ENCODE measurements at regions not wholly inside any gene's neighbourhood (a gene's known extent, or its start where the extent isn't known, plus 50 kb on each side); places are given as distances from the start of the nearest gene placed in this dataset.

DNA sequence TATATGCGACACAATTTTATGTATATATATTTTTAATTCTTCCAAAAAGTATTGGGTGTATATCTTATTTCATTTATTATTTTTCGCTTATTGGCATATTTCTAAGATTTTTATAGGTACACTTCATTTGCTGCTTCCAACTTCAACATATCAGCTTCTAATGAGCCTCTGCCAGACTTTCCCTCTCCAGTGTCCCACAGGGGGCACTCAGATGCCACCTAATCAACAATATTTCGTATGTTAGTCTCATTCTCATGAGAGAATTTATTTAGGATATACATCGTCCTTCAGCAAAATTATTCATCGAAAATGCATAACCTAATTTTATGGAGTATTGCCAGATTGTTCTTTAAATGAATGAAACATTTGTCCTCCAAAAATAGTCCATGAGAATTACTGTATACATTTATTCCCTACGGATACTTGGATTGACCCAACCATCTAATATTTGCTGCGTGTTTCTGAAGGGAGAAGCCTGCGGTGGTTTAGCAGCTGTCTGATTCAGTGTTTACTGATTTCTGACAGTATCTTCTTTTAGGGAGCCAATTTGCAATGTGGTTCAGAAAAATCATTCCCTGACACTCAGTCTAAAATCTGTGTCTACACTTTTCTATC lies 100.6 kb upstream of the SELENOP start:
- Histone ChIP-seq H3T11ph (ENCODE audit: low read length) (no peak overlapping the region), H3K23me2 (ENCODE audit: insufficient read length, low read depth, low read length, poor library complexity, severe bottlenecking) (peaks cover 4% of the 10 kb centered on the region), H3K18ac (ENCODE audit: insufficient read length, low read depth, low read length) (no peak overlapping the region), H2BK20ac (ENCODE audit: low read depth, low read length, poor library complexity, severe bottlenecking) (no peak overlapping the region), H3K23ac (ENCODE audit: insufficient read length, low read depth, low read length) (no peak overlapping the region), H3K4me1 (ENCODE audit: insufficient read depth, low read length) (no peaks in the 10 kb centered on the region), H2AFZ (ENCODE audit: low read length) (no peak overlapping the region), H3K9me3 (ENCODE audit: control insufficient read depth, low read depth, low read length) (no peaks in the 10 kb centered on the region), H3K27me3 (ENCODE audit: insufficient read depth, low read length) (peaks cover 3% of the 10 kb centered on the region; the same call in 1 of the 2 replicates), H4K91ac (ENCODE audit: insufficient read length, low read depth, low read length) (no peak overlapping the region), H2BK120ac (ENCODE audit: low read depth, low read length, poor library complexity, severe bottlenecking) (no peak overlapping the region), H3K27ac (ENCODE audit: insufficient read length, low read depth, low read length) (no peak overlapping the region), H4K20me1 (ENCODE audit: control insufficient read depth, insufficient read depth, insufficient read length) (no peaks in the 10 kb centered on the region), H3K79me2 (ENCODE audit: insufficient read depth, low read length) (no peaks in the 10 kb centered on the region), H4K8ac (replicated peaks; ENCODE audit: insufficient read length, low read depth, low read length) (no peak overlapping the region), H3K56ac (ENCODE audit: insufficient read length, low read depth, low read length) (no peak overlapping the region), H3K9ac (ENCODE audit: extremely low read depth, insufficient read length, low read length) (no peak overlapping the region), H2AK5ac (ENCODE audit: insufficient read length, low read length) (no peak overlapping the region), H2BK15ac (ENCODE audit: low read depth, low read length) (no peak overlapping the region), H3K79me1 (ENCODE audit: insufficient read depth, low read depth, low read length, poor library complexity, severe bottlenecking) (no peaks in the 10 kb centered on the region), H3K4ac (ENCODE audit: low read depth, low read length) (no peak overlapping the region), H2BK12ac (ENCODE audit: insufficient read length, low read depth, low read length) (no peak overlapping the region), H2BK5ac (ENCODE audit: insufficient read length, low read length) (no peak overlapping the region), H3K4me2 (ENCODE audit: insufficient read depth, insufficient read length, low read length) (no peak overlapping the region), H4K5ac (ENCODE audit: insufficient read length, low read depth, low read length) (no peak overlapping the region), H3K14ac (ENCODE audit: insufficient read depth, low read length) (no peak overlapping the region)
- no peak for DNase-seq
- TF ChIP-seq, protein P1, sequence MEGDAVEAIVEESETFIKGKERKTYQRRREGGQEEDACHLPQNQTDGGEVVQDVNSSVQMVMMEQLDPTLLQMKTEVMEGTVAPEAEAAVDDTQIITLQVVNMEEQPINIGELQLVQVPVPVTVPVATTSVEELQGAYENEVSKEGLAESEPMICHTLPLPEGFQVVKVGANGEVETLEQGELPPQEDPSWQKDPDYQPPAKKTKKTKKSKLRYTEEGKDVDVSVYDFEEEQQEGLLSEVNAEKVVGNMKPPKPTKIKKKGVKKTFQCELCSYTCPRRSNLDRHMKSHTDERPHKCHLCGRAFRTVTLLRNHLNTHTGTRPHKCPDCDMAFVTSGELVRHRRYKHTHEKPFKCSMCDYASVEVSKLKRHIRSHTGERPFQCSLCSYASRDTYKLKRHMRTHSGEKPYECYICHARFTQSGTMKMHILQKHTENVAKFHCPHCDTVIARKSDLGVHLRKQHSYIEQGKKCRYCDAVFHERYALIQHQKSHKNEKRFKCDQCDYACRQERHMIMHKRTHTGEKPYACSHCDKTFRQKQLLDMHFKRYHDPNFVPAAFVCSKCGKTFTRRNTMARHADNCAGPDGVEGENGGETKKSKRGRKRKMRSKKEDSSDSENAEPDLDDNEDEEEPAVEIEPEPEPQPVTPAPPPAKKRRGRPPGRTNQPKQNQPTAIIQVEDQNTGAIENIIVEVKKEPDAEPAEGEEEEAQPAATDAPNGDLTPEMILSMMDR (conservative IDR thresholded peaks at IDR 0.05): peak; percentile 56; the same call in 2 of the 3 replicates
- H3K27me3 Mint-ChIP-seq (ENCODE audit: low read depth): peaks cover 34% of the 10 kb centered on the region
- H3K9me3 Mint-ChIP-seq: no peaks in the 10 kb centered on the region
- H3K36me3 Mint-ChIP-seq (ENCODE audit: insufficient read depth in 1 of 3, low read depth in 3 of 3): no peaks in the 10 kb centered on the region
- H3K4me1 Mint-ChIP-seq: peaks cover 15 to 18% of the 10 kb centered on the region in 2 experiments
- WGBS (ENCODE audit: extremely low coverage, insufficient read length, low lambda C conversion rate): no CpG with 5 or more reads among the region's 8 CpGs
- no peak overlapping the region for H3K27ac Mint-ChIP-seq
- no peak overlapping the region for H3K4me3 Mint-ChIP-seq

All from H9 (cell line).